OCI-LY3 (cell line): ENCODE measurements at regions not wholly inside any gene's neighbourhood (a gene's known extent, or its start where the extent isn't known, plus 50 kb on each side); places are given as distances from the start of the nearest gene placed in this dataset.
"Not testable (repeated sequence)": the region's sequence is repeated elsewhere in the genome, so short reads cannot be mapped to it uniquely, and the experiment has no call there.

Experiments used
- EZH2phosphoT487 ChIP-seq: fragments of 200-600 bp; shearing (Covaris generic); IDR thresholded peaks from 2 replicates; pipeline ENCODE4 v1.6.1; 2018; ENCODE audit warnings: antibody characterized with exemption, mixed run types, low read depth
- TF ChIP-seq, protein P1 (sequence below): fragments of 200-600, 300-600 bp; sonication (generic); IDR thresholded peaks from 2 replicates; pipeline ENCODE4 v1.5.1; 2014; ENCODE audit warnings: antibody characterized with exemption, low read length, low read depth

DNA sequence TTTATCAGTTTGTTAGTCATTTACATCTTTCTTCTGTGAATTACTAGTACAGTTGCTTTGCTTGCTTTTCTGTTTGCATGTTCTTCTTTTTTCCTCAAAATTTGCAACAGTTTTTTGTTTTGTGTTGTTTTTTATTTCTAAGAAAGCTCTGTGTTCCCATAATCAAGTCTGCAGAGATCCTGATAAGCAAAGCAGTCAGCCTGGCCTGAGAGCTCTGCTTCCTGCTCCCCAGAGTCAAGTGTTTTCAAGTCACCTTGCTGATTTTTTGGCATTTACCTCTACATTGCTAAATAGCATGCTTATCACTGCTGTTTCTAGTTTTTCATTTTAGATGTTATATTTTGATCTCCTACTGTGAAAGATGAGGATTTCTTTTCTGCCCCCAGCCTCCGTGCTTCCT lies 113.2 kb downstream of the CDRT15L2 start:
- TF ChIP-seq, protein P1, sequence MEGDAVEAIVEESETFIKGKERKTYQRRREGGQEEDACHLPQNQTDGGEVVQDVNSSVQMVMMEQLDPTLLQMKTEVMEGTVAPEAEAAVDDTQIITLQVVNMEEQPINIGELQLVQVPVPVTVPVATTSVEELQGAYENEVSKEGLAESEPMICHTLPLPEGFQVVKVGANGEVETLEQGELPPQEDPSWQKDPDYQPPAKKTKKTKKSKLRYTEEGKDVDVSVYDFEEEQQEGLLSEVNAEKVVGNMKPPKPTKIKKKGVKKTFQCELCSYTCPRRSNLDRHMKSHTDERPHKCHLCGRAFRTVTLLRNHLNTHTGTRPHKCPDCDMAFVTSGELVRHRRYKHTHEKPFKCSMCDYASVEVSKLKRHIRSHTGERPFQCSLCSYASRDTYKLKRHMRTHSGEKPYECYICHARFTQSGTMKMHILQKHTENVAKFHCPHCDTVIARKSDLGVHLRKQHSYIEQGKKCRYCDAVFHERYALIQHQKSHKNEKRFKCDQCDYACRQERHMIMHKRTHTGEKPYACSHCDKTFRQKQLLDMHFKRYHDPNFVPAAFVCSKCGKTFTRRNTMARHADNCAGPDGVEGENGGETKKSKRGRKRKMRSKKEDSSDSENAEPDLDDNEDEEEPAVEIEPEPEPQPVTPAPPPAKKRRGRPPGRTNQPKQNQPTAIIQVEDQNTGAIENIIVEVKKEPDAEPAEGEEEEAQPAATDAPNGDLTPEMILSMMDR: not testable (repeated sequence)
- not testable (repeated sequence) for TF ChIP-seq EZH2phosphoT487
